ENCODE measurements at regions not wholly inside any gene's neighbourhood (a gene's known extent, or its start where the extent isn't known, plus 50 kb on each side); places are given as distances from the start of the nearest gene placed in this dataset.
"Not testable (repeated sequence)": the region's sequence is repeated elsewhere in the genome, so short reads cannot be mapped to it uniquely, and the experiment has no call there.

- peak; percentile 1 for DNase-seq (ENCODE audit: low spot score)
Observed at GRCh38 chr15:32536507-32537172, 56.6 kb upstream of the GOLGA8N start.

- DNase-seq (ENCODE audit: low spot score), result not testable (repeated sequence)
Observed at GRCh38 chr15:32536057-32536493, 57.2 kb upstream of the GOLGA8N start.

- not testable (repeated sequence) for DNase-seq (ENCODE audit: low spot score)
Observed at GRCh38 chr15:32535150-32535898, 57.9 kb upstream of the GOLGA8N start.

GRCh38 chr15:32522900-32523299 is 67.5 kb upstream of the GOLGA8O start:
- not testable (repeated sequence) for DNase-seq (ENCODE audit: low spot score)

GRCh38 chr15:32522421-32522820 is 67.0 kb upstream of the GOLGA8O start:
- DNase-seq (ENCODE audit: low spot score), result not testable (repeated sequence)

GRCh38 chr15:32518976-32519375 is 63.5 kb upstream of the GOLGA8O start:
- DNase-seq (ENCODE audit: low spot score), result not testable (repeated sequence)

- not testable (repeated sequence) for DNase-seq (ENCODE audit: low spot score)
Observed at GRCh38 chr15:32518013-32518412, 62.6 kb upstream of the GOLGA8O start.

- not testable (repeated sequence) for DNase-seq (ENCODE audit: low spot score)
Observed at GRCh38 chr15:32516954-32517353, 61.5 kb upstream of the GOLGA8O start.

- DNase-seq (ENCODE audit: low spot score), result not testable (repeated sequence)
Observed at GRCh38 chr15:32513378-32513777, 57.9 kb upstream of the GOLGA8O start.

- DNase-seq (ENCODE audit: low spot score), result not testable (repeated sequence)
Observed at GRCh38 chr15:32510027-32510426, 54.6 kb upstream of the GOLGA8O start.

GRCh38 chr15:32508081-32508480 is 52.6 kb upstream of the GOLGA8O start:
- DNase-seq (ENCODE audit: low spot score), result not testable (repeated sequence)

GRCh38 chr15:32506787-32507186 is 51.4 kb upstream of the GOLGA8O start:
- DNase-seq (ENCODE audit: low spot score), result not testable (repeated sequence)

GRCh38 chr15:32505633-32506032 is 50.2 kb upstream of the GOLGA8O start:
- DNase-seq (ENCODE audit: low spot score), result not testable (repeated sequence)
